Upper lobe of left lung (tissue), 4 donors: ENCODE measurements at regions not wholly inside any gene's neighbourhood (a gene's known extent, or its start where the extent isn't known, plus 50 kb on each side); places are given as distances from the start of the nearest gene placed in this dataset.

Source experiments
- EP300 ChIP-seq, 4 donors: sonication (generic); formaldehyde crosslinking; IDR thresholded peaks; one replicate each; pipeline ENCODE4 v1.5.1; 2017; ENCODE audit warnings: antibody characterized with exemption in 4 of 4, control low read depth in 2 of 4
- POLR2A ChIP-seq, 4 donors: fragments of 450-650 bp; IDR thresholded peaks; one replicate each; pipeline ENCODE4 v1.5.1; 2016 to 2017; ENCODE audit warnings: antibody characterized with exemption in 4 of 4, mild to moderate bottlenecking in 2 of 4
- TF ChIP-seq, protein P1 (sequence below), 6 experiments: fragments of 450-650 bp in 4 of 6; fragments of 200-600 bp in 2 of 6; sonication (generic) in 2 of 6; IDR thresholded peaks; one replicate each; pipeline ENCODE4 v1.5.1; 2016 to 2019; ENCODE audit warnings: antibody characterized with exemption in 6 of 6

DNA sequence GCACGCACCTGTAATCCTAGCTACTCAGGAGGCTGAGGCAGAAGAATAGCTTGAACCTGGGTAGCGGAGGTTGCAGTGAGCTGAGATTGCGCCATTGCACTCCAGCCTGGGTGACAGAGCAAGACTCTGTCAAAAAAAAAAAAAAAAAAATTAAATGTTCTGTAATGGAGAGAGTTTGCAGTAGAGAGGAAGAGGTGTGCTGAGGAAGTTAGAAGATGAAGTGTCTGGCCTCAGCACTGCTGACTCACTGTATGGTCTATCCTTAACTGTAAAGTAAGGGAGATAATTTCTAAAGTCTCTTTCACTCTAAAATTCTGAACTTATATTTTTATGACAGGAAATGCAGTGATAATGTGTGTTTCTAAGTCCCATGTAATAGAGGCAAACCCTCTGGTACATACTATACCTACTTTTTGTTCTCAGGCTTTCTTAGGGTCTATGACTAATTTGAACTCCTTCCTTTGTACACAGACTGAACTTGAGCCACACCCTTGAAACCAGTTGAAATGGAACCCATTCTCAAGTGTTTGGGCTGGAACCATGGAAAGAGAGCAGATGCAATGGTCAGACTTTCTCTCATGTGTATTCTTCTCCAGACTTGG lies 278.1 kb upstream of the FAR2 start:
- TF ChIP-seq, protein P1, sequence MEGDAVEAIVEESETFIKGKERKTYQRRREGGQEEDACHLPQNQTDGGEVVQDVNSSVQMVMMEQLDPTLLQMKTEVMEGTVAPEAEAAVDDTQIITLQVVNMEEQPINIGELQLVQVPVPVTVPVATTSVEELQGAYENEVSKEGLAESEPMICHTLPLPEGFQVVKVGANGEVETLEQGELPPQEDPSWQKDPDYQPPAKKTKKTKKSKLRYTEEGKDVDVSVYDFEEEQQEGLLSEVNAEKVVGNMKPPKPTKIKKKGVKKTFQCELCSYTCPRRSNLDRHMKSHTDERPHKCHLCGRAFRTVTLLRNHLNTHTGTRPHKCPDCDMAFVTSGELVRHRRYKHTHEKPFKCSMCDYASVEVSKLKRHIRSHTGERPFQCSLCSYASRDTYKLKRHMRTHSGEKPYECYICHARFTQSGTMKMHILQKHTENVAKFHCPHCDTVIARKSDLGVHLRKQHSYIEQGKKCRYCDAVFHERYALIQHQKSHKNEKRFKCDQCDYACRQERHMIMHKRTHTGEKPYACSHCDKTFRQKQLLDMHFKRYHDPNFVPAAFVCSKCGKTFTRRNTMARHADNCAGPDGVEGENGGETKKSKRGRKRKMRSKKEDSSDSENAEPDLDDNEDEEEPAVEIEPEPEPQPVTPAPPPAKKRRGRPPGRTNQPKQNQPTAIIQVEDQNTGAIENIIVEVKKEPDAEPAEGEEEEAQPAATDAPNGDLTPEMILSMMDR (IDR thresholded peaks at IDR 0.05), result no peak
- TF ChIP-seq POLR2A (IDR thresholded peaks at IDR 0.05), result no peak
- no peak for TF ChIP-seq EP300 (IDR thresholded peaks at IDR 0.05)
